WTC11 (cell line): ENCODE measurements at regions not wholly inside any gene's neighbourhood (a gene's known extent, or its start where the extent isn't known, plus 50 kb on each side); places are given as distances from the start of the nearest gene placed in this dataset.
"Not testable (repeated sequence)": the region's sequence is repeated elsewhere in the genome, so short reads cannot be mapped to it uniquely, and the experiment has no call there.

Source experiments
- ESRRA ChIP-seq: sonication (generic); formaldehyde crosslinking; IDR thresholded peaks from 2 replicates; pipeline ENCODE4 v1.8.1; 2022; ENCODE audit warnings: mild to moderate bottlenecking, missing genetic modification reagents, borderline replicate concordance
- KAT7 ChIP-seq: sonication (generic); formaldehyde crosslinking; IDR thresholded peaks from 2 replicates; pipeline ENCODE4 v1.8.1; 2023; ENCODE audit warnings: missing genetic modification reagents, mild to moderate bottlenecking, borderline replicate concordance
- TCF7 ChIP-seq: sonication (generic); formaldehyde crosslinking; IDR thresholded peaks from 2 replicates; pipeline ENCODE4 v1.8.0; 2022; ENCODE audit warnings: mild to moderate bottlenecking, low read depth, missing genetic modification reagents, moderate library complexity
- TEAD1 ChIP-seq: sonication (generic); formaldehyde crosslinking; IDR thresholded peaks from 2 replicates; pipeline ENCODE4 v1.8.0; 2022; ENCODE audit warnings: mild to moderate bottlenecking, missing genetic modification reagents
- TF ChIP-seq, protein P1 (sequence below): fragments of 200-600 bp; IDR thresholded peaks from 2 replicates; pipeline ENCODE4 v1.8.0; 2022; ENCODE audit warnings: antibody characterized with exemption
- TF ChIP-seq, protein P2 (sequence below): sonication (generic); formaldehyde crosslinking; conservative IDR thresholded peaks from 2 replicates; pipeline ENCODE4 v1.8.1; 2022; ENCODE audit warnings: mild to moderate bottlenecking, missing genetic modification reagents
- TF ChIP-seq, protein P3 (sequence below): sonication (generic); formaldehyde crosslinking; IDR thresholded peaks from 2 replicates; pipeline ENCODE4 v1.8.1; 2022; ENCODE audit warnings: low read depth, missing genetic modification reagents, borderline replicate concordance

DNA sequence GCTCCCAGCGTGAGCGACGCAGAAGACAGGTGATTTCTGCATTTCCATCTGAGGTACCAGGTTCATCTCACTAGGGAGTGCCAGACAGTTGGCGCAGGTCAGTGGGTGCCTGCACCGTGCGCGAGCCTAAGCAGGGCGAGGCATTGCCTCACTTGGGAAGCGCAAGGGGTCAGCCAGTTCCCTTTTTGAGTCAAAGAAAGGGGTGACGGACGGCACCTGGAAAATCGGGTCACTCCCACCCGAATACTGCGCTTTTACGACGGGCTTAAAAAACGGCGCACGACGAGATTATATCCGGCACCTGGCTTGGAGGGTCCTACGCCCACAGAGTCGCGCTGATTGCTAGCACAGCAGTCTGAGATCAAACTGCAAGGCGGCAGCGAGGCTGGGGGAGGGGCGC lies 915.9 kb upstream of the FBXO33 start:
- TF ChIP-seq ESRRA (CRISPR knock-in tag); KAT7; TCF7 (CRISPR knock-in tag); TEAD1 (CRISPR knock-in tag): not testable (repeated sequence)
- TF ChIP-seq, protein P1, sequence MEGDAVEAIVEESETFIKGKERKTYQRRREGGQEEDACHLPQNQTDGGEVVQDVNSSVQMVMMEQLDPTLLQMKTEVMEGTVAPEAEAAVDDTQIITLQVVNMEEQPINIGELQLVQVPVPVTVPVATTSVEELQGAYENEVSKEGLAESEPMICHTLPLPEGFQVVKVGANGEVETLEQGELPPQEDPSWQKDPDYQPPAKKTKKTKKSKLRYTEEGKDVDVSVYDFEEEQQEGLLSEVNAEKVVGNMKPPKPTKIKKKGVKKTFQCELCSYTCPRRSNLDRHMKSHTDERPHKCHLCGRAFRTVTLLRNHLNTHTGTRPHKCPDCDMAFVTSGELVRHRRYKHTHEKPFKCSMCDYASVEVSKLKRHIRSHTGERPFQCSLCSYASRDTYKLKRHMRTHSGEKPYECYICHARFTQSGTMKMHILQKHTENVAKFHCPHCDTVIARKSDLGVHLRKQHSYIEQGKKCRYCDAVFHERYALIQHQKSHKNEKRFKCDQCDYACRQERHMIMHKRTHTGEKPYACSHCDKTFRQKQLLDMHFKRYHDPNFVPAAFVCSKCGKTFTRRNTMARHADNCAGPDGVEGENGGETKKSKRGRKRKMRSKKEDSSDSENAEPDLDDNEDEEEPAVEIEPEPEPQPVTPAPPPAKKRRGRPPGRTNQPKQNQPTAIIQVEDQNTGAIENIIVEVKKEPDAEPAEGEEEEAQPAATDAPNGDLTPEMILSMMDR, result not testable (repeated sequence)
- TF ChIP-seq, protein P2, sequence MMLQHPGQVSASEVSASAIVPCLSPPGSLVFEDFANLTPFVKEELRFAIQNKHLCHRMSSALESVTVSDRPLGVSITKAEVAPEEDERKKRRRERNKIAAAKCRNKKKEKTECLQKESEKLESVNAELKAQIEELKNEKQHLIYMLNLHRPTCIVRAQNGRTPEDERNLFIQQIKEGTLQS (CRISPR knock-in tag), result not testable (repeated sequence)
- TF ChIP-seq, protein P3, sequence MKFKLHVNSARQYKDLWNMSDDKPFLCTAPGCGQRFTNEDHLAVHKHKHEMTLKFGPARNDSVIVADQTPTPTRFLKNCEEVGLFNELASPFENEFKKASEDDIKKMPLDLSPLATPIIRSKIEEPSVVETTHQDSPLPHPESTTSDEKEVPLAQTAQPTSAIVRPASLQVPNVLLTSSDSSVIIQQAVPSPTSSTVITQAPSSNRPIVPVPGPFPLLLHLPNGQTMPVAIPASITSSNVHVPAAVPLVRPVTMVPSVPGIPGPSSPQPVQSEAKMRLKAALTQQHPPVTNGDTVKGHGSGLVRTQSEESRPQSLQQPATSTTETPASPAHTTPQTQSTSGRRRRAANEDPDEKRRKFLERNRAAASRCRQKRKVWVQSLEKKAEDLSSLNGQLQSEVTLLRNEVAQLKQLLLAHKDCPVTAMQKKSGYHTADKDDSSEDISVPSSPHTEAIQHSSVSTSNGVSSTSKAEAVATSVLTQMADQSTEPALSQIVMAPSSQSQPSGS (CRISPR knock-in tag), result not testable (repeated sequence)
